Keratinocyte (primary cell): ENCODE measurements at regions not wholly inside any gene's neighbourhood (a gene's known extent, or its start where the extent isn't known, plus 50 kb on each side); places are given as distances from the start of the nearest gene placed in this dataset.

ENCODE experiments used
- DNase-seq: peaks from one replicate; pipeline ENCODE4 v3.0.0-alpha.2; 2011; ENCODE audit warnings: low read depth, missing footprints, low spot score
- FAIRE-seq: peaks from 2 replicates; lab custom pipeline; 2011; peaks lifted over from hg19 to GRCh38; lab: Jason Lieb, UNC
- H2AFZ ChIP-seq: 2 replicates; pipeline ENCODE4 v1.6.0; 2012; ENCODE audit warnings: low read length, control low read depth, inconsistent platforms; ENCODE audit not compliant: control insufficient read depth
- H3K27ac ChIP-seq: 2 replicates; pipeline ENCODE4 v1.5.1; 2011; ENCODE audit warnings: low read length; ENCODE audit not compliant: control insufficient read depth, insufficient read depth
- H3K27me3 ChIP-seq: 3 replicates; pipeline ENCODE4 v1.6.0; 2011; ENCODE audit warnings: low read length; ENCODE audit not compliant: control insufficient read depth, insufficient read depth; ENCODE audit errors: extremely low read depth
- H3K36me3 ChIP-seq, 2 experiments: 2 replicates in 1 of 2; 3 replicates in 1 of 2; pipeline ENCODE4 v1.5.1; 2011; ENCODE audit warnings: low read length in 2 of 2, mild to moderate bottlenecking in 1 of 2; ENCODE audit not compliant: control insufficient read depth in 2 of 2, insufficient read depth in 2 of 2; ENCODE audit errors: extremely low read depth in 1 of 2
- H3K4me1 ChIP-seq: 3 replicates; pipeline ENCODE4 v1.5.1; 2011; ENCODE audit warnings: low read length; ENCODE audit not compliant: control insufficient read depth, insufficient read depth; ENCODE audit errors: extremely low read depth
- H3K4me2 ChIP-seq: 3 replicates; pipeline ENCODE4 v1.6.0; 2011; ENCODE audit warnings: low read depth, low read length; ENCODE audit not compliant: control insufficient read depth, insufficient read depth; ENCODE audit errors: extremely low read depth
- H3K4me3 ChIP-seq, 3 experiments: fragments of 200-600 bp in 1 of 3; sonication (generic) in 1 of 3; 2 replicates in 2 of 3; 3 replicates in 1 of 3; pipeline ENCODE4 v1.5.1; 2011 to 2016; ENCODE audit warnings: low read length in 3 of 3, mild to moderate bottlenecking in 3 of 3, control low read depth in 2 of 3, inconsistent platforms in 1 of 3, low read depth in 1 of 3, mixed read lengths in 1 of 3, mixed run types in 1 of 3, moderate library complexity in 1 of 3; ENCODE audit not compliant: control insufficient read depth in 2 of 3, insufficient read depth in 2 of 3; ENCODE audit errors: extremely low read depth in 1 of 3
- H3K79me2 ChIP-seq: 2 replicates; pipeline ENCODE4 v1.6.0; 2012; ENCODE audit warnings: low read length; ENCODE audit not compliant: control insufficient read depth, insufficient read depth
- H3K9ac ChIP-seq: 3 replicates; pipeline ENCODE4 v1.6.0; 2011; ENCODE audit warnings: low read length; ENCODE audit not compliant: control insufficient read depth, insufficient read depth; ENCODE audit errors: extremely low read depth
- H3K9me1 ChIP-seq: 3 replicates; pipeline ENCODE4 v1.6.0; 2011; ENCODE audit warnings: low read length; ENCODE audit not compliant: control insufficient read depth, insufficient read depth; ENCODE audit errors: extremely low read depth
- H3K9me3 ChIP-seq: 2 replicates; pipeline ENCODE4 v1.5.1; 2012; ENCODE audit warnings: low read depth, low read length; ENCODE audit not compliant: control insufficient read depth
- H4K20me1 ChIP-seq: 3 replicates; pipeline ENCODE4 v1.6.0; 2011; ENCODE audit warnings: low read length; ENCODE audit not compliant: control insufficient read depth, insufficient read depth; ENCODE audit errors: extremely low read depth
- EZH2 ChIP-seq: IDR thresholded peaks from one replicate; pipeline ENCODE4 v1.6.1; 2012; ENCODE audit warnings: inconsistent platforms, mild to moderate bottlenecking, low read length, moderate library complexity
- dilution Hi-C: fragments of 300-500 bp; cut with MboI; formaldehyde crosslinking; loops from one replicate; pipeline ENCODE4 v1.7.0; 2020; ENCODE audit warnings: low sequenced_read_pairs; ENCODE audit not compliant: extremely low pct_ligation_motif_present
- TF ChIP-seq, protein P1 (sequence below), 3 experiments: IDR thresholded peaks in 1 of 3; conservative IDR thresholded peaks in 1 of 3; optimal IDR thresholded peaks in 1 of 3; 2 replicates in 2 of 3; 3 replicates in 1 of 3; pipeline versions ENCODE3 to v1.5.1; 2011; ENCODE audit warnings: low read length in 3 of 3, mild to moderate bottlenecking in 3 of 3, moderate library complexity in 2 of 3, control low read depth in 1 of 3, inconsistent platforms in 1 of 3; ENCODE audit not compliant: insufficient read depth in 2 of 3; ENCODE audit errors: extremely low read depth in 1 of 3

DNA sequence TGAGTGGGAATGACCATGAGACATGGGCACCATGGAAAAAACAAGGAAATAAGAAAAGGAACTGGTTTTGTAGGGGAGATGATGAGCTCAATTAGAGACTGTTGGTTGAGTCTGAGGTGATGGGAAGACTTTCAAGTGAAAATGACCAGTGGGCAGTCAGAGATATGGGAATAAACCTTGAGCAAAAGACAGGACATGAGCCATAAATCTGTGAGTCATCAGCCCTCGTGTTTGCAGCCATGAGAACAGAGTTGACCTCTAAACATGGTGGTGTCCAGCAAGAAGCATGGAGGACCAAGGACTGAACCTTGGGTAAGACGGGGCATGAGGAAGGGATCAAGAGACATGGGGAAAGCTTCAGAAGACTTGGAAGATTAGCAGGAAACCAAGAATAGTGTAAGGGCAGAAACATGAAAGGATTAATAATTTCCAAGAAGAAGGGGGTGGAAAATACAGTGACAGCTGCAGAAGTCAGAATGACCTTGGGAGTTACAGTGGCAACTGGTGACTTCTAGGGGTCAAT is 280.6 kb upstream of the PRDM1 start:
- Histone ChIP-seq H3K27ac (no peak overlapping the region), H3K4me1 (peaks cover 43% of the 10 kb centered on the region), H3K9me1 (no peaks in the 10 kb centered on the region), H2AFZ (no peak overlapping the region), H3K4me3 (no peak overlapping the region), H4K20me1 (no peaks in the 10 kb centered on the region), H3K9ac (no peak overlapping the region), H3K9me3 (no peaks in the 10 kb centered on the region), H3K36me3 (no peaks in the 10 kb centered on the region), H3K4me2 (no peak overlapping the region), H3K79me2 (no peaks in the 10 kb centered on the region), H3K27me3 (no peaks in the 10 kb centered on the region)
- DNase-seq (no peak), FAIRE-seq (no peak)
- TF ChIP-seq EZH2, result no peak
- TF ChIP-seq, protein P1, sequence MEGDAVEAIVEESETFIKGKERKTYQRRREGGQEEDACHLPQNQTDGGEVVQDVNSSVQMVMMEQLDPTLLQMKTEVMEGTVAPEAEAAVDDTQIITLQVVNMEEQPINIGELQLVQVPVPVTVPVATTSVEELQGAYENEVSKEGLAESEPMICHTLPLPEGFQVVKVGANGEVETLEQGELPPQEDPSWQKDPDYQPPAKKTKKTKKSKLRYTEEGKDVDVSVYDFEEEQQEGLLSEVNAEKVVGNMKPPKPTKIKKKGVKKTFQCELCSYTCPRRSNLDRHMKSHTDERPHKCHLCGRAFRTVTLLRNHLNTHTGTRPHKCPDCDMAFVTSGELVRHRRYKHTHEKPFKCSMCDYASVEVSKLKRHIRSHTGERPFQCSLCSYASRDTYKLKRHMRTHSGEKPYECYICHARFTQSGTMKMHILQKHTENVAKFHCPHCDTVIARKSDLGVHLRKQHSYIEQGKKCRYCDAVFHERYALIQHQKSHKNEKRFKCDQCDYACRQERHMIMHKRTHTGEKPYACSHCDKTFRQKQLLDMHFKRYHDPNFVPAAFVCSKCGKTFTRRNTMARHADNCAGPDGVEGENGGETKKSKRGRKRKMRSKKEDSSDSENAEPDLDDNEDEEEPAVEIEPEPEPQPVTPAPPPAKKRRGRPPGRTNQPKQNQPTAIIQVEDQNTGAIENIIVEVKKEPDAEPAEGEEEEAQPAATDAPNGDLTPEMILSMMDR (optimal IDR thresholded peaks at IDR 0.05 in 1 of 3, IDR thresholded peaks at IDR 0.05 in 1 of 3, conservative IDR thresholded peaks at IDR 0.05 in 1 of 3; ENCODE audit: extremely low read depth in 1 of 3, insufficient read depth in 2 of 3, low read length in 3 of 3), result no peak
- dilution Hi-C loops, result no loop called here

- Histone ChIP-seq H3K27ac (peak overlapping the region; percentile 80), H3K27me3 (no peaks in the 10 kb centered on the region), H3K4me3 (no peak overlapping the region), H3K9me3 (no peaks in the 10 kb centered on the region), H3K9ac (no peak overlapping the region), H3K9me1 (no peaks in the 10 kb centered on the region), H2AFZ (no peak overlapping the region), H3K36me3 (no peaks in the 10 kb centered on the region), H3K79me2 (no peaks in the 10 kb centered on the region), H4K20me1 (no peaks in the 10 kb centered on the region), H3K4me1 (peaks cover 32% of the 10 kb centered on the region), H3K4me2 (no peak overlapping the region)
- TF ChIP-seq, protein P1 (optimal IDR thresholded peaks at IDR 0.05 in 1 of 3, IDR thresholded peaks at IDR 0.05 in 1 of 3, conservative IDR thresholded peaks at IDR 0.05 in 1 of 3; ENCODE audit: extremely low read depth in 1 of 3, insufficient read depth in 2 of 3, low read length in 3 of 3), result no peak
- no peak for TF ChIP-seq EZH2
- peak; percentile 85 for FAIRE-seq
- peak; percentile 30 for DNase-seq
- dilution Hi-C loops, result no loop called here
Measured at GRCh38 chr6:105804424-105804823, 281.7 kb upstream of the PRDM1 start.
